HepG2 (cell line): ENCODE measurements at regions not wholly inside any gene's neighbourhood (a gene's known extent, or its start where the extent isn't known, plus 50 kb on each side); places are given as distances from the start of the nearest gene placed in this dataset.

Experiments used
- CTCF ChIP-seq: sonication (generic); formaldehyde crosslinking; IDR thresholded peaks from 2 replicates; pipeline ENCODE4 v1.5.0; 2020; ENCODE audit warnings: mild to moderate bottlenecking, missing genetic modification reagents, moderate library complexity
- DNMT1 ChIP-seq: sonication (generic); formaldehyde crosslinking; IDR thresholded peaks from 2 replicates; pipeline ENCODE4 v1.5.1; 2020; ENCODE audit warnings: mild to moderate bottlenecking, missing genetic modification reagents
- NFKBIZ ChIP-seq: IDR thresholded peaks from 2 replicates; pipeline ENCODE4 v1.6.1; 2018; ENCODE audit warnings: missing genetic modification reagents, missing compliant biosample characterization
- SRF ChIP-seq: IDR thresholded peaks from 2 replicates; pipeline ENCODE4 v1.6.1; 2011; ENCODE audit warnings: mild to moderate bottlenecking, low read depth, low read length, moderate library complexity
- TOE1 ChIP-seq: sonication (generic); formaldehyde crosslinking; IDR thresholded peaks from 2 replicates; pipeline ENCODE4 v1.4.0; 2020; ENCODE audit warnings: mild to moderate bottlenecking, missing genetic modification reagents
- ZNF281 ChIP-seq: sonication (generic); formaldehyde crosslinking; IDR thresholded peaks from 2 replicates; pipeline ENCODE4 v1.4.0; 2020; ENCODE audit warnings: missing genetic modification reagents, borderline replicate concordance
- ZNF326 ChIP-seq: sonication (generic); formaldehyde crosslinking; IDR thresholded peaks from 2 replicates; pipeline ENCODE4 v1.4.0; 2020; ENCODE audit warnings: missing genetic modification reagents, borderline replicate concordance
- ZNF687 ChIP-seq: sonication (generic); formaldehyde crosslinking; IDR thresholded peaks from 2 replicates; pipeline ENCODE4 v1.5.1; 2020; ENCODE audit warnings: mild to moderate bottlenecking, missing genetic modification reagents, moderate library complexity

GRCh38 chr14:25904446-25904845, 693.4 kb downstream of the NOVA1 start:
- TF ChIP-seq TOE1 (no peak), SRF (no peak), ZNF326 (CRISPR knock-in tag) (no peak), ZNF281 (no peak), CTCF (no peak), DNMT1 (CRISPR knock-in tag) (no peak), NFKBIZ (CRISPR knock-in tag) (no peak), ZNF687 (CRISPR knock-in tag) (no peak)
